NT2/D1 (cell line): ENCODE measurements at regions not wholly inside any gene's neighbourhood (a gene's known extent, or its start where the extent isn't known, plus 50 kb on each side); places are given as distances from the start of the nearest gene placed in this dataset.
"Not testable (repeated sequence)": the region's sequence is repeated elsewhere in the genome, so short reads cannot be mapped to it uniquely, and the experiment has no call there.

Experiments
- SUZ12 ChIP-seq: IDR thresholded peaks from 2 replicates; pipeline ENCODE4 v1.6.1; 2011; ENCODE audit not compliant: insufficient read length, insufficient read depth; ENCODE audit errors: extremely low read depth
- ZNF274 ChIP-seq: IDR thresholded peaks from 2 replicates; pipeline ENCODE4 v1.6.1; 2011; ENCODE audit warnings: mild to moderate bottlenecking, low read depth, low read length

DNA sequence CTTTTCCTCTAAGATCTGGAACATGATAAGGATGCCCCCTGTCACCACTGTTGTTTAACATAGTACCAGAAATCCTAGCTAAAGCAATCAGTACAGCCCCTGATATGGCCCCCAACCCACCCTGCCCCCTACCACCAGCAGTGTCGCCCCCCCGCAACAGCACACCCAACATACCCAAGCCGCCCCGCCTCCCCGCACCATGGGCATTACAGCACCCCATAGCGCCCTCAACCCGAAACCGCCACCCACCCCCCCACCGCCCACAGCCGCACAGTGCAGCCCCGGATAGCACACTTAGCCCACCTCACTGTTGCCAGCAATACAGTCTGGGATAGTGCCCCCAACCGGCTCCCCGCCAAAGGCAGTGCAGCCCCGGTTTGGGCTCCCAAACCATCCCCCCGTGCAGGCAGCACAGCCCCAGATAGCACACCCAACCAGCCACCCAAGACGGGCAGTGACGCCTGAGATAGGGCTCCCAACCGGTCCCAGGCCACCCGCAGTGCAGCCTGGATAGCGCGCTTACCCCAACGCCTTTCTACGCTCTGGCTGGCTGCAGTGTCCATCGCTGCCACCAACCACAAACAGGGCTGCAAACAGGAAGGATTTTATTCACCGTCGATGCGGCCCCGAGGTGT is 52.7 kb downstream of the VPREB1 start:
- not testable (repeated sequence) for TF ChIP-seq SUZ12, ZNF274
